RPMI8226 (cell line): ENCODE measurements at regions not wholly inside any gene's neighbourhood (a gene's known extent, or its start where the extent isn't known, plus 50 kb on each side); places are given as distances from the start of the nearest gene placed in this dataset.
A peak's percentile ranks its signal among the peaks of the same experiment; 100 is the strongest.
"Not testable (repeated sequence)": the region's sequence is repeated elsewhere in the genome, so short reads cannot be mapped to it uniquely, and the experiment has no call there.

ENCODE experiments used
- DNase-seq: peaks from one replicate; pipeline ENCODE4 v3.0.0-alpha.2; 2015

GRCh38 chr11:123344188-123344587, 85.9 kb upstream of the GRAMD1B start:
- DNase-seq: not testable (repeated sequence)

GRCh38 chr11:123338997-123339752, 90.9 kb upstream of the GRAMD1B start:
- no peak for DNase-seq

- DNase-seq: no peak
Measured at GRCh38 chr11:123338266-123338800, 91.7 kb upstream of the GRAMD1B start.

GRCh38 chr11:123334925-123335324, 95.1 kb upstream of the GRAMD1B start:
- no peak for DNase-seq

- not testable (repeated sequence) for DNase-seq
Measured at GRCh38 chr11:123332577-123332976, 97.5 kb upstream of the GRAMD1B start.

- no peak for DNase-seq
Measured at GRCh38 chr11:123330948-123331347, 99.1 kb upstream of the GRAMD1B start.

- DNase-seq: no peak
Measured at GRCh38 chr11:123330471-123330870, 99.6 kb upstream of the GRAMD1B start.

- no peak for DNase-seq
Measured at GRCh38 chr11:123330071-123330470, 100.0 kb upstream of the GRAMD1B start.

GRCh38 chr11:123328281-123328867, 101.7 kb upstream of the GRAMD1B start:
- no peak for DNase-seq

GRCh38 chr11:123325533-123325932, 104.5 kb upstream of the GRAMD1B start:
- DNase-seq: no peak

- DNase-seq: no peak
Measured at GRCh38 chr11:123323568-123323967, 106.5 kb upstream of the GRAMD1B start.

GRCh38 chr11:123321636-123322035, 108.4 kb upstream of the GRAMD1B start:
- no peak for DNase-seq

- DNase-seq: no peak
Measured at GRCh38 chr11:123318623-123319022, 111.4 kb upstream of the GRAMD1B start.

- DNase-seq: not testable (repeated sequence)
Measured at GRCh38 chr11:123318132-123318531, 111.9 kb upstream of the GRAMD1B start.

GRCh38 chr11:123316003-123316402, 114.1 kb upstream of the GRAMD1B start:
- DNase-seq: no peak

- DNase-seq: no peak
Measured at GRCh38 chr11:123314972-123315371, 115.1 kb upstream of the GRAMD1B start.

GRCh38 chr11:123313262-123313661, 116.8 kb upstream of the GRAMD1B start:
- DNase-seq: no peak

GRCh38 chr11:123308077-123308476, 113.0 kb upstream of the CLMP start:
- peak; percentile 47 for DNase-seq

GRCh38 chr11:123307276-123307675, 112.2 kb upstream of the CLMP start:
- no peak for DNase-seq

- DNase-seq: no peak
Measured at GRCh38 chr11:123306531-123306930, 111.5 kb upstream of the CLMP start.

- no peak for DNase-seq
Measured at GRCh38 chr11:123305601-123306375, 110.7 kb upstream of the CLMP start.

- DNase-seq: no peak
Measured at GRCh38 chr11:123304828-123305466, 109.9 kb upstream of the CLMP start.

GRCh38 chr11:123303924-123304323, 108.9 kb upstream of the CLMP start:
- DNase-seq: no peak
